HG03025 (cell line): ENCODE measurements at regions not wholly inside any gene's neighbourhood (a gene's known extent, or its start where the extent isn't known, plus 50 kb on each side); places are given as distances from the start of the nearest gene placed in this dataset.
"Not testable (repeated sequence)": the region's sequence is repeated elsewhere in the genome, so short reads cannot be mapped to it uniquely, and the experiment has no call there.

Experiments
- ATAC-seq: cut with Tn5 transposase; IDR thresholded peaks from one replicate; pipeline ENCODE4 v1.9.1; 2021; ENCODE audit warnings: mild to moderate bottlenecking, moderate library complexity; ENCODE audit not compliant: unreplicated experiment, low FRiP score

GRCh38 chr4:57374866-57375595 lies 264.8 kb upstream of the IGFBP7 start:
- ATAC-seq = no peak

- ATAC-seq = no peak
Measured at GRCh38 chr4:57373991-57374390, 263.8 kb upstream of the IGFBP7 start.

GRCh38 chr4:57371671-57372070 lies 261.5 kb upstream of the IGFBP7 start:
- no peak for ATAC-seq

DNA sequence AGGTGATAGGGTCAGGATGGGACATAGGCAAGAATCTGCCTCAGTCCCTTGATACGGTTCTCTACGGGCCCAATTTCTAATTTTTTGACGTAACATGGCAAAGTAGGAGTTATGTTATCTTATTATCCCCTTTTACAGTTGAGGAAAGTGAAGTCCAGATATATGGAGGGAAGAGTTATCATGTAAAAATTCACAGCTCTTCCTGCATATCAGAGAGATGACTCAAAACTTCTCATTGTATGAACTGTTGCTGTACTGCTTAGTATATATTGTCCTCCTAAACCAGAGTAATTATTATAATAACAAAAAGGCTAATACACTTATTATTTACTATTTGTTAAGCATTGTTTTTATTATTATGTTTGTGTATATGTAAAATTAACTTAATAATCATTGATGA lies 260.5 kb upstream of the IGFBP7 start:
- no peak for ATAC-seq

- no peak for ATAC-seq
Measured at GRCh38 chr4:57369446-57369845, 259.3 kb upstream of the IGFBP7 start.

DNA sequence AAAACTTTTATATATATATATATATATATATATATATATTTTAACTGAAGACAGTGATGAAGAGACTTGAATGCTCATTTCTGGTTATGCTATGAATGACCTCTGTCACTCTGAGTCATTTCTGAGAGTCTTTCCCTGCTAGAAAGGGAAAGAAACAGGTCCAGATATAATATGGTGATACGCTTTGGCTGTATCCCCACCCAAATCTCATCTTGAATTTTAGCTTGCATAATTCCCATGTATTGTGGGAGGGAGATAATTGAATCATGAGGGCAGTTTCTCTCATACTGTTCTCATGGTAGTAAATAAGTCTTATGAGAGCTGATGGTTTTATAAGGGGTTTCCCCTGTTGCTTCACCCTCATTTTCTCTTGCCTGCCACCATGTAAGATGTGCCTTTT lies 254.1 kb upstream of the IGFBP7 start:
- no peak for ATAC-seq

- no peak for ATAC-seq
Measured at GRCh38 chr4:57363346-57363745, 253.2 kb upstream of the IGFBP7 start.

DNA sequence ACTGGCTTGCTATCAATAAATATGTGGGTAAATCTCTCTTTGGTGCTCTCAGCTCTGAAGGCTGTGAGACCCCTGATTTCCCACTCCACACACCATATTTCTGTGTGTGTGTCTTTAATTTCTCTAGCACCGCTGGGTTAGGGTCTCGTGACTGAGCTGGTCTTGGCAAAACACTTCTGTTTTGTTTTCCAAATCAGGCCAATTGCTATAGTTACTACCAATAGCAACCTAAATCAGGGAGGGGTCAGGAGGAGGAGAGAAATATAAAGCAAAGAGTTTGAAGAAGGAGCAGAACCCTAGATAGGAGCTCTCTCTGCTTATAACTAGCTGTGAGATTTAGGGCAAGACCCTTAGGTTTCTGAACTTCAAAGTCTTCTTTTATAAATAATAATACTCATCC lies 250.5 kb upstream of the IGFBP7 start:
- ATAC-seq = no peak

DNA sequence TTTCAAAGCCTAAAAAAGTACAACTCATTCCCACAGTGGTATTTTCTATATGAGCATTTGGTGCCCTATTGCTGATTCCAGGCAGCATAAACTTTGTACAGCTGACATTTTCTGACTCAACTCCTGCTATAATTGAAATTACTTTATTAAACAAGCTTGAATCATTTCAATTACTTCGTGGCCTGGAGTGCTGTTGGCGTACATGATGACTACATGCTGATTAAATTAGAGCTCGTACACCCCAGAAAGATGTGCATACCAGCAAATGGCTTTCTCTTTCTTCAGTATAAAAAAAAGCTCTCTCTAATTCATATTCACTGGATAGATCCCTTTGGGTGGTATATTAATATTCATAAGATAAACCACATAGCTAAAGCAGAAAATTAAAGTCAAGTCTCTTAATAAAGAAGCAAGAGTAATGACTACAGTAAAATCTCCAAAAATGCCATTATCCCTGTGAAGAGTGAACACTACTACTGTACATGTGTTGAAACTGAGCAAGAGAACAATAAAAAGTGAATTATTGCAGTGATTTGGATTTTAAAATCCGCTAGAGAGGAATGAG lies 245.0 kb upstream of the IGFBP7 start:
- no peak for ATAC-seq

GRCh38 chr4:57351731-57352130 lies 241.5 kb upstream of the IGFBP7 start:
- ATAC-seq = no peak

DNA sequence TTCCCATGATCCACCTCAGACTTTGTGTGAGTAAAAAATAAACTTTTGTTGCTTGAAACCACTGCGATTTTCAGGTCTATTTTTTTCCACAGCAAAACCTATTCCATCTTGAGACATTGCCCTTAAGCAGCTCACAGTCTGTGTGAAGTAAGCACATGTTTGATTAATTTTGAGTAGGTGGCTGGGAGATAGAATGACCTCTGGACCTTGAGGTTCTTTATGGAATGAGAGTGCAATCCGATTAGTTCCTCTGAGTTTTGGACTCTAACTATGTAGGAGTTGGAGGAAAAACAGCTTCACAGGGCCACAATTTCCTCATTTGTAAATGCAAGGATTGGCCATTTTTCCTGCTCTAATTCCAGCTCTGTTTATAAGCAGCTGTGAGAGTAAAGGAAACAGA lies 234.1 kb upstream of the IGFBP7 start:
- ATAC-seq = no peak

- no peak for ATAC-seq
Measured at GRCh38 chr4:57342411-57342810, 232.2 kb upstream of the IGFBP7 start.

- not testable (repeated sequence) for ATAC-seq
Measured at GRCh38 chr4:57338861-57339260, 228.7 kb upstream of the IGFBP7 start.

GRCh38 chr4:57333684-57334083 lies 223.5 kb upstream of the IGFBP7 start:
- ATAC-seq = no peak

DNA sequence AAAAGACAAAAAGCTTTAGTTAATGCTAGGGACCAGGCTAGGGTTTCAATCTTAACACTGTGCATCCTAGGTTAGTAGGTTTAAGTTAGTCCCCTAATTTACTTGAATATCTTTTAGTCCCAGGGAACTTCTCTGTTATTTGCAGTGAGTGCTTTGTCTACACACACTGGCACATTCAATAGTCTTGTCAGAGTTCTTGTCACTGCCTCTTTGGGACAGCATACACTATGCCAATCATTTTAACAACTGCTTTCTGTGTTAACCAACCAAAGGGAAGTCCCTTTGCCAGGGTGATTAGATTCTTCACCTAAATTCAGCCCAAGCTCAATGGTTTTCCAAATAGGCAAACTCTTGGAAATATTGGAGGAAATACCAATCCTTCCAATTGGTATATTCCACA lies 221.8 kb upstream of the IGFBP7 start:
- ATAC-seq = no peak

- no peak for ATAC-seq
Measured at GRCh38 chr4:57329279-57329678, 219.1 kb upstream of the IGFBP7 start.

GRCh38 chr4:57324673-57325307 lies 214.6 kb upstream of the IGFBP7 start:
- no peak for ATAC-seq

- no peak for ATAC-seq
Measured at GRCh38 chr4:57320849-57321248, 210.7 kb upstream of the IGFBP7 start.

GRCh38 chr4:57320217-57320616 lies 210.0 kb upstream of the IGFBP7 start:
- ATAC-seq = no peak

DNA sequence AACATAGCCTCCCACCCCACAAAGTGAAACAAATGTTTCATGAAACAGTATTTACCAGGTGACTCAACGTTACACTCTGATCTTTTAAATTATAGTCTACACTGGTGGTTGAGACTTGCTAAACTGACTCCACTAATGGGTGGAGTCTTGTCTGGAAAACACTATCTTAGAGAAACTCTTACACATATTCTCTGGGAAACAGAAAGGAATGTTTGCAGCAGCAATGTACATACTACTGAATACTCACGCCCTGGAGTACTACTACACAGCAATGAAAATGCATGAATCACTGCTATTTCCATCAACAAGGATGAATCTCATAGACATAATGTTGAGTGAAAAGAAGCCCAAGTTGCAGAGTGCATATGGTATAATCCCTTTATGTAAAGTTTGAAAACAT lies 208.5 kb upstream of the IGFBP7 start:
- ATAC-seq = no peak

- ATAC-seq = no peak
Measured at GRCh38 chr4:57314636-57315035, 204.5 kb upstream of the IGFBP7 start.

- no peak for ATAC-seq
Measured at GRCh38 chr4:57312296-57312695, 202.1 kb upstream of the IGFBP7 start.
